ENCODE measurements at regions not wholly inside any gene's neighbourhood (a gene's known extent, or its start where the extent isn't known, plus 50 kb on each side); places are given as distances from the start of the nearest gene placed in this dataset.
"Not testable (repeated sequence)": the region's sequence is repeated elsewhere in the genome, so short reads cannot be mapped to it uniquely, and the experiment has no call there.

- no peak for DNase-seq
These were observed 259.8 kb upstream of the KIF2A start for GRCh38 chr5:62046191-62046590.

- no peak for DNase-seq
These were observed 254.3 kb upstream of the KIF2A start for GRCh38 chr5:62051747-62052146.

DNA sequence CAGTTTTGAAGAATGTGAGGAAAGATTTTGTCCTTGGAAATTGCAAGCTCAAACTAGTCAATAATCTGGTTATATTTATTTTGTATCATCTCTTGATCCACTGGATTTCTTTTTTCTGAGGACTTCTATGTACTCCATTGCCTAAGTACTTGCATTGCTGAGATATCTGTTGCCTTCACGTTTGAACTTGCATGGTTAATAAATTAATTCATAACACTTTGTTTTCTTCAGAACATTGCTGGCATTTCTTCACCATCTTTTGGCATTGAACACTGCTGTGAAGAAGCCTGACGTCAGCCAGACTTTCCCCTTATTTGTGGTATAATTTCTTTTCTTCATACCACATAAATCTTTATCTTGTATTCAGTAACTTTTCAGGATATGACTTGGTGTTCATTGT, 246.0 kb upstream of the KIF2A start:
- DNase-seq: no peak

- DNase-seq: no peak
These were observed 241.0 kb upstream of the KIF2A start for GRCh38 chr5:62065050-62065449.

- no peak for DNase-seq
These were observed 239.2 kb upstream of the KIF2A start for GRCh38 chr5:62066761-62067277.

DNA sequence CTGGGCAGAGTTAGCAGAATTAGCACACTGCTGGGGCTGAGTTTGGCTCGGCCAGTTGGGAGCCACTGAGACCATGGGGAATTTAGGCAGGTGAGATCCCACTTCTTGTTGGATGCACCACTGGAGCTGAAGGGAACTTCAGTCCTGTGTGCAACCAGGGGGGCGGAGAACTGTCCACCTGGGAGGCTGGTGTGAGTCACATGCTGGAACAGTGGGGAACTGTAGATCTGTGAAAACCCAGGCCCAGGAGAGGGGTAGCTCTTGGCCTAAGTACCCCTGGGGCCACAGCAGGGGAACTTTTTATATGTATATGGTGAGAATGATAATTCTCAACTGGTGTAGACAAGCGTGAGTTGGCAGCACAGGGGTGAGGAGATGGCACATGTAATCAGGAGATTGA, 237.5 kb upstream of the KIF2A start:
- DNase-seq: no peak

- DNase-seq: no peak
These were observed 228.6 kb upstream of the KIF2A start for GRCh38 chr5:62077387-62077786.

DNA sequence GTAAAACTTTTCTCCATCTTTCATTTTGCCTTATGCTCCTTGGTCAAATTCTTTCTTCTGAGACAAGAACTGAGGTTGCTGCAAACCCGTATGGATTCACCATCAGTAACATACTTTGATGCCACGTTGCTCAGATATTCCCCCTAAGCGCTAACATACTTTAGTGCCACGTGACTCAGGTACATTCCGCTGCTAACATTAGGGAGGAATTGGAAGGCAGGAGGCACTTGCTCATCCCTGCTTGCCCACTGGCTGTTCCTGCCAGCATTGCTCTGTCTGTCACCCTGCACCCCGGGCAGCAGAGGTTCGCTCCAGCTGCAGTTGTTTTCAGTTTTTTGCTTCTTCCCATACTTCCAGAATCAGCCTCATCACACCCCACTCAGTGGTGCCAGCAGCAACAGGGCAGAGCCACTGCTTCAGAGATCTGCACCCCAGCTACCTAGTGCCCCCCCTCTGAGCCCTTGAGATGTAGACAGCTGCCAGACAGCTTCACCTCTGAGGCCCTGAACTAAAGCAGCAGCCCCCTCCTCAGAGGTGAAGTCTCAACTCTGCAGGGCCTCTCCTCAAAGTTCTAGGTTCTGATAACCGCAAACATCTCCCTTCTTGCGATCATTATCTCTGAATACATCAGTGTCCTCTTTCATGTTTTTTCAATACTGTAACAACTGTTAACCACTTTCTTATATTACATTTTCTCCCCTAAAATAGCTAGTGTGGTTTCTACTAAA, 228.0 kb upstream of the KIF2A start:
- no peak for DNase-seq

DNA sequence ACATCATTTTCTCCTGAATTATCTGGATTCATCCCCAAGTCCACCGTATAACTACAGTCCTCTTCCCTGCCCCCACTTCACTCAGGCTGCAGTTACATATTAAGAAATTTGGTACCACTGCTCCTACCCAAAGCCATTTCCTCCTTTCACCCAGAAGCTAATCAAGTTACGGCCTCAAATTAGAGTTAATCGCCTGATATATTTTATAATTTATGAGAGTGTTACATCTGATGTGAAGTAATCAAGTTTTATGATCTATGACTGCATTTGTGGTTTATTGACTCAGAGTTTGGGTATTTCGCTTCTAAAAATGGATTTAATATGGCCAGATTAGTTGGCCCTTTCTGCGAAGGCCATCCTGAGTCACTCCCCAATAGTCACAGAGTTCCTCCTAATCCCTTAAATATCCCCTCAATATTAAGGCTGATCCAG, 223.6 kb upstream of the KIF2A start:
- DNase-seq: no peak

DNA sequence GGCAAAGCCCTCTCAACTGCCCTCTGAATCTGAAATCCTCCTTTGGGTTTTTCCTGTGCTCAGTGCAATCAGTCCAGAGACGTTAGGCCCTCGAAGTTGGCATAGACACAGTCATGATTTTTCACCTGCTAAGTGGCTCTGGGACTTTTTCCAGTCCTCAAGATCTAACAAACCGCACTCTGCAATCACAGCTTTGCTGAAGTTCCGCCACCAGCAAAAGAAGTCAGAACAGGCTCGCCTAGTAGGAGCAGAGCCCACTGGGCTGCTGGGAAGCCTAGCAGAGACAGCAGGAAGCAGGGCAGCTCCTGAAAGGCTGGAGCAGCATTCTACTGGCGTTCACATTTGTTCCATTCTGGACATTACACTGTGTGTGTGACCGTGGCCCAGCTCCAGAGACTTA, 222.8 kb upstream of the KIF2A start:
- no peak for DNase-seq

DNA sequence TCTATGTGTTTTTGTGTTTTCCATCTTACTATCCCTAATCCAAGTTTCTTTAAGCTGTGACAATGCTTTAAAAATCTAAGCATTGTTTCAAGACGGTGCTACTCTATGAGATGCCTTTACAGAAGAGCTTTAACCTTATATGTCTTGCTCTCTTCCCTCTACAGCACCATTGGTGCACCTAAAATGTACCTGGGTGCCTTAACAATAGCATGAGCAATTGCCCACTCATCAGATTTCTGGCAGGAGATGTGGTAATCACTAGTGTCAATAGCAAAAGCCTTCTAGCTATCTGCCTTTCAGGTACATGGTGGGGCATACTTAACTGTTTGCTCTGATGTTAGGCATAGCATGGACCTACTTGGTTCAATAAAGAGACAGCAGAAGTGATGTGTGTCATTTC, 222.3 kb upstream of the KIF2A start:
- no peak for DNase-seq

GRCh38 chr5:62084391-62084790, 221.6 kb upstream of the KIF2A start:
- no peak for DNase-seq

DNA sequence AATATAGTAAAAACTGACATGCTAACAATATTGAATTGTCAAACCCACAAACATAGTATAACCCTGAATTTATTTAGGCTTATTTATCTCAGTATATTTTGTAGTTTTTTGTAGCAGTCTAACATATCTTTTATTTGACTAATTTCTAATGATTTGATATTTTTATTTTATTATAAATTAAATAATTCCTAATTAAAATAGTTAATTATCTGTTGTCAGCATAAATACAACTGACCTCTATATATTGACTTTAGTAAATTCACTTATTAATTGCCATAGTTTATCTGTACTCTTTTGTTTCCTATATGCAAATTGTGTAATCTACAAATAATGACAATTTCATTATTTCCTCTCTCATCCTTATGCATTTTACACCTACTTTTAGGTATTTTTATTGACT, 215.1 kb upstream of the KIF2A start:
- DNase-seq: no peak

- no peak for DNase-seq
These were observed 212.6 kb upstream of the KIF2A start for GRCh38 chr5:62093411-62093810.

GRCh38 chr5:62093976-62094375, 212.0 kb upstream of the KIF2A start:
- DNase-seq: no peak

GRCh38 chr5:62097361-62097760, 208.6 kb upstream of the KIF2A start:
- DNase-seq: no peak

DNA sequence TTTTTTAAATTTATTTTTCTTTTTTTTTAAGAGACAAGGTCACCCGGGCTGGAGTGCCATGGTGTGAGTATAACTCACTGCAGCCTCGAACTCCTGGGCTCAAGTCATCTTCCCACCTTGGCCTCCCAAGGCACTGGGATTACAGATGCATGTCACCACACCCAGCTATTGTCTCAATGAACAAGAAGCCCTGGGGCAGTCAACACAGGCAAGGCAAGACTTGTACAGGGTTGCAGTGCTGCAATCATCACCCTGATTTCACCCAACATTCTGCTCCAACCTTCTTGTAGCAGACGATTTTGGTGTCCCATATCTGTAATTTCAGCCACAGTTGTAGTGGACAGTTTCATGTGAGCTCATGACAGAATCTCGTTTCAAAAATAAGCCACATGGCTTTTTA, 205.8 kb upstream of the KIF2A start:
- no peak for DNase-seq

GRCh38 chr5:62103863-62104262, 202.1 kb upstream of the KIF2A start:
- not testable (repeated sequence) for DNase-seq

DNA sequence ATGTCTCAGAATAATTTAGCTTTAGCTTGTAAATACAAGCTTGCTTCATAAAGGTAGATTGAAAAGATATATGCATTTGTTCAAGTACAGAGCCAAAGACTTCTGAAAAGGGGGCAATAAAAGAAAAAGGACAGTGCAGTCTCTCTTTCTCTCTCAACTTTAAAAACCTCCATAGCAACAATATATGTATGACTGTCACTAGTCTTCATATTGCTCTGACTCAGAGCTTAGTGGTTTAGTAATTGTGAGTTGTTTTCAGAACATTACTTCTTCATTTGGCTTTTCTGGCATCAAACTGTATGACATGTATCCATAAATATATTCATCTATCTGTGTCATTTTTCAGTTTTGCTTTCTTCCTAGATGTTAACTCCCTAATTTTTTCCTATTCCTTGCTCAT, 194.6 kb upstream of the KIF2A start:
- no peak for DNase-seq

- DNase-seq: no peak
These were observed 193.2 kb upstream of the KIF2A start for GRCh38 chr5:62112689-62113228.

DNA sequence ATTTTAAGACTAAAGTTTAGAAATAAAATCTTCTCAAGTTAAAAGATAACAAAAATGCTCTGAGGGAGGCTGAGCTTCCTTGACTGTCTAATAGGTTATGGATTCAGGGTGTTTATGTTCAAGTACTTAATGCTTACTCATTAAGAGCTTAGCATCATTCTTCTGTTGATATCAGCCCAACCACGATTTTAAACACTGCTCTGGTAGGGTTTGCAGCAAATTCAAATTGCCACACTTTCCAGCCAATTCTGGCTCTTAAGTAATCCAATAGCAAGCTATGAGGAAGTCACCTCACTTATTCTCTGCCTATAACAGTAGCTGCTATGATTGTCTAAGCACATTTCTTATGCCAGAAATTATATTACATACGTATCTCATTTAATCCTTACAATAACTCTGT, 191.0 kb upstream of the KIF2A start:
- no peak for DNase-seq

GRCh38 chr5:62124266-62124665, 181.7 kb upstream of the KIF2A start:
- DNase-seq: no peak

GRCh38 chr5:62126090-62126489, 179.9 kb upstream of the KIF2A start:
- DNase-seq: no peak

GRCh38 chr5:62127098-62127736, 178.8 kb upstream of the KIF2A start:
- no peak for DNase-seq

Data from NCI-H146 (cell line).